Right renal cortex interstitium (tissue), 3 donors: ENCODE measurements at regions not wholly inside any gene's neighbourhood (a gene's known extent, or its start where the extent isn't known, plus 50 kb on each side); places are given as distances from the start of the nearest gene placed in this dataset.

Experiments used
- DNase-seq, 3 donors: peaks; one replicate each; pipeline ENCODE4 v3.0.0-alpha.2; 2013; ENCODE audit warnings: low read depth in 3 of 3, low spot score in 2 of 3

- DNase-seq: no peak
These were observed 135.2 kb downstream of the BARD1 start for GRCh38 chr2:214674278-214674677.

GRCh38 chr2:214671319-214671885, 138.1 kb downstream of the BARD1 start:
- peak in 1 of 3 donors; percentile 6 for DNase-seq

- no peak for DNase-seq
These were observed 157.0 kb downstream of the BARD1 start for GRCh38 chr2:214652473-214652872.

- no peak for DNase-seq
These were observed 158.0 kb downstream of the BARD1 start for GRCh38 chr2:214651451-214651850.

- DNase-seq: no peak
These were observed 159.9 kb downstream of the BARD1 start for GRCh38 chr2:214649440-214650205.

DNA sequence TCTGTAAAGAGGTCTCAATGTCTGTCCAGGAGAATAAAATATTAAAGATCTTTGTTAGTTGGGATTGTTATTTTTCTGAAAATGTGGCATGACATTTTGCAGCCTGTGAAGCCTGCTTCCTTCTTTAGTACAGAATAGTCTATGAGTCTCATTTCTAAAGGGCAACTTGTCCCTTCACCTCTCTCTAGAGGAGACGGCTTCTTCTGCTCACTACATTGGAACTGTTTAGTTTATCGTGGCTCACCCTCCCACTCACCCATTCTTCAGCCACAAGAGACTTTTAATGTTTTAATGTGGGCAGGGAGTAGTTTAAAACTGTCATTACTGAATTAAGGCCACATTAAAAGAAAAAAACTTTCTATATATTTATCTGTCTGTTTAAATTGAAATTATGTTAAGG, 161.0 kb downstream of the BARD1 start:
- DNase-seq: no peak

- no peak for DNase-seq
These were observed 178.1 kb downstream of the BARD1 start for GRCh38 chr2:214631406-214631805.

GRCh38 chr2:214630402-214631045, 179.0 kb downstream of the BARD1 start:
- DNase-seq: no peak

GRCh38 chr2:214629875-214630274, 179.6 kb downstream of the BARD1 start:
- DNase-seq: no peak
